SJSA1 (cell line): ENCODE measurements at regions not wholly inside any gene's neighbourhood (a gene's known extent, or its start where the extent isn't known, plus 50 kb on each side); places are given as distances from the start of the nearest gene placed in this dataset.
"Not testable (repeated sequence)": the region's sequence is repeated elsewhere in the genome, so short reads cannot be mapped to it uniquely, and the experiment has no call there.

ENCODE experiments used
- DNase-seq, 2 experiments: peaks; one replicate each; pipeline ENCODE4 v3.0.0-alpha.2; 2015 to 2020; ENCODE audit warnings: low spot score in 2 of 2, low read depth in 1 of 2
- H3K27ac ChIP-seq: fragments of 250-450 bp; sonication (Bioruptor Pico); 2 replicates; pipeline ENCODE4 v1.5.1; 2020; ENCODE audit warnings: mild to moderate bottlenecking, moderate library complexity
- H3K27me3 ChIP-seq: fragments of 250-450 bp; sonication (Bioruptor Pico); replicated peaks from 2 replicates; pipeline ENCODE4 v1.5.1; 2020; ENCODE audit warnings: mild to moderate bottlenecking, moderate library complexity
- H3K36me3 ChIP-seq: fragments of 250-450 bp; sonication (Bioruptor Pico); 2 replicates; pipeline ENCODE4 v1.5.1; 2020; ENCODE audit warnings: mild to moderate bottlenecking
- H3K4me1 ChIP-seq: fragments of 250-450 bp; sonication (Bioruptor Pico); replicated peaks from 2 replicates; pipeline ENCODE4 v1.6.1; 2021; ENCODE audit warnings: mild to moderate bottlenecking
- H3K4me3 ChIP-seq: fragments of 250-450 bp; sonication (Bioruptor Pico); 2 replicates; pipeline ENCODE4 v1.5.1; 2020; ENCODE audit warnings: mild to moderate bottlenecking
- H3K9me3 ChIP-seq: fragments of 250-450 bp; sonication (Bioruptor Pico); replicated peaks from 2 replicates; pipeline ENCODE4 v1.5.1; 2020; ENCODE audit warnings: mild to moderate bottlenecking

- not testable (repeated sequence) for H3K4me1 ChIP-seq, H3K27me3 ChIP-seq, H3K9me3 ChIP-seq, H3K4me3 ChIP-seq, H3K36me3 ChIP-seq, DNase-seq, H3K27ac ChIP-seq
Measured at GRCh38 chr4:33740871-33741270, 2503.4 kb downstream of the ARAP2 start.

DNA sequence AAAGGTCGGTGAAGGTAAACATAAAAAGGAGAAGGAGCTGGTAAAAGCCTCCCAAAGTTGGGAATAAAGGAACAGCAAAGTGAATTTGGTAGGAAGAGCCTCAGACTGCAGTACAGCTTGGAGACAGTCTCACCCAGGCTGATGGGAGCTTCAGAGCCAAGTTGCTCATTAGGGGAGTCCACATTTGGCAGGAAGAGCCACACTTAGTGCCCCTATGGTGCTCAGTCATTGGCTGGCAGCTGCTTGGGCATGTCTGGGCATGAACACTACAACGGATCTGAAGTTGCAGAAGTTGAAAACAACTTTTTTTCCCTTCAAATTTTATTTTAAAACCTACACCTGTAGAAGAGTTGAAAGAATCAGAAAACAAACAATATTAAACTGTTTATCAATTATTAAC lies 2497.3 kb downstream of the ARAP2 start:
- Histone ChIP-seq H3K27me3 (no peaks in the 10 kb centered on the region), H3K4me3 (no peak overlapping the region), H3K9me3 (no peaks in the 10 kb centered on the region), H3K27ac (no peak overlapping the region), H3K36me3 (no peaks in the 10 kb centered on the region), H3K4me1 (no peaks in the 10 kb centered on the region)
- no peak for DNase-seq

- Histone ChIP-seq H3K4me3 (no peak overlapping the region), H3K27ac (no peak overlapping the region), H3K4me1 (no peaks in the 10 kb centered on the region), H3K36me3 (no peaks in the 10 kb centered on the region), H3K27me3 (no peaks in the 10 kb centered on the region), H3K9me3 (no peaks in the 10 kb centered on the region)
- no peak for DNase-seq
Measured at GRCh38 chr4:33751050-33751449, 2493.3 kb downstream of the ARAP2 start.

DNA sequence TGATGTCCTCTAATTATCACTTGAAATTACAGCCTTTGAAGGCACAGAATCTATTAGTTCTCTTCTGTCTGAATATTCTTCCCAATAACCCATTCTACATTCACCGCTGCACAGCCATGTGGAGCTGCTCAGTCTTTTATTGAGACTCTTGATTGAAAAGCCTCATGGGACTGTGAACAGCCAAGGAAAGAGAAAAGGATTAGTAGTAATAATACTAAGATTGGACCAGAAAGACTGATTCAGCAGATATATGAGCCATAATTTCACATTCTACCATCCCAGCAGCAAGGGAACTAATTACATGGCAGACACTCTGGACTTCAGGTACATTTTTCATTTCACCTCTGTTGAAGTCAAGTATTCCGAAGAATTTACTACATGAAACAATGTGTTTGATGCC lies 2471.7 kb downstream of the ARAP2 start:
- H3K36me3 ChIP-seq = no peaks in the 10 kb centered on the region
- H3K27me3 ChIP-seq = no peaks in the 10 kb centered on the region
- DNase-seq = no peak
- no peak overlapping the region for H3K4me3 ChIP-seq
- H3K9me3 ChIP-seq = no peaks in the 10 kb centered on the region
- H3K27ac ChIP-seq = no peak overlapping the region
- H3K4me1 ChIP-seq = no peaks in the 10 kb centered on the region

GRCh38 chr4:33780952-33781791 lies 2463.1 kb downstream of the ARAP2 start:
- no peaks in the 10 kb centered on the region for H3K9me3 ChIP-seq
- no peak overlapping the region for H3K4me3 ChIP-seq
- H3K4me1 ChIP-seq = no peaks in the 10 kb centered on the region
- H3K36me3 ChIP-seq = no peaks in the 10 kb centered on the region
- DNase-seq = no peak
- H3K27me3 ChIP-seq = no peaks in the 10 kb centered on the region
- H3K27ac ChIP-seq = no peak overlapping the region

GRCh38 chr4:33785843-33786242 lies 2458.5 kb downstream of the ARAP2 start:
- no peaks in the 10 kb centered on the region for H3K4me1 ChIP-seq
- H3K4me3 ChIP-seq = no peak overlapping the region
- H3K27me3 ChIP-seq = no peaks in the 10 kb centered on the region
- DNase-seq = no peak
- H3K36me3 ChIP-seq = no peaks in the 10 kb centered on the region
- H3K9me3 ChIP-seq = no peaks in the 10 kb centered on the region
- no peak overlapping the region for H3K27ac ChIP-seq

DNA sequence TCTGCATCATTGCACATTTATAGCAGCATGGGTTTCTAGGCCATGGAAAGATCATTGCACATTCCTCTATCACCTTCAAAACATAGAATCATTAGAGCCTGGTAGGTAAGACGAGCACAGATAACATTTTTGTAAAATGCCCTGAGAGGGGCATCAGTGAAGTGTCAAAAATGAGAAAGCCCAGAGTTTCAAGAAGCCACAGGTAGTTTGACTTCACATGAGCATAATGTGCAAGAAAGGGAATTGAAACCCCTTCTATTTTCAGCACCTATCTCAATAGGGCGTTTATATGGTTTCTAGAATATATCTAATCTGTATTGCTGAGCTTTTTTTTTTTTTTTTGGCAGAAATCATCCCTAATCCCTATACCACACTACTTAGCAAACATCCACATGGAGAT lies 2441.7 kb downstream of the ARAP2 start:
- no peak overlapping the region for H3K27ac ChIP-seq
- H3K9me3 ChIP-seq = no peaks in the 10 kb centered on the region
- no peak overlapping the region for H3K4me3 ChIP-seq
- H3K4me1 ChIP-seq = no peaks in the 10 kb centered on the region
- H3K36me3 ChIP-seq = no peaks in the 10 kb centered on the region
- DNase-seq = no peak
- no peaks in the 10 kb centered on the region for H3K27me3 ChIP-seq

DNA sequence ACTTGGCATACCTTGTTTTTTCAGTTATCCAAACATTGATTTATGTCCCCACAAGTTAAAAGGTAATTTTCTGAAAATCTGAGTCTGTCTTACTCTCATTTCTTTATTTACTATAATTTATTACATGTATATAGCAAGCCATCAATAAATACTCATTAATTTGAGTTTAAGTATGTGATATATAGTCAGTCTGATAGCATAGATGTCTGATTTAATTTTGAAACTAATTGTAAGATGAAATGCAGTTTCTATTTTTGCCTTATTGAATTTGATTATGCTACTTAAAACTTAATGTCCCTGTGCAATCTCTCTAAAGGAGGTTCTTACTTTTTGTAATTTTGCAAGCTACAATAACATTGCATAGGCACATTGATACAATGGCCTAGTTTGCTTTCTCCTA lies 2418.6 kb downstream of the ARAP2 start:
- Histone ChIP-seq H3K27me3 (no peaks in the 10 kb centered on the region), H3K27ac (no peak overlapping the region), H3K9me3 (no peaks in the 10 kb centered on the region), H3K4me3 (no peak overlapping the region), H3K36me3 (no peaks in the 10 kb centered on the region), H3K4me1 (no peaks in the 10 kb centered on the region)
- no peak for DNase-seq

- DNase-seq, H3K27me3 ChIP-seq, H3K27ac ChIP-seq, H3K36me3 ChIP-seq, H3K4me3 ChIP-seq, H3K4me1 ChIP-seq, H3K9me3 ChIP-seq: not testable (repeated sequence)
Measured at GRCh38 chr4:33829356-33829755, 2415.0 kb downstream of the ARAP2 start.

- Histone ChIP-seq H3K9me3 (no peaks in the 10 kb centered on the region), H3K4me3 (no peak overlapping the region), H3K27me3 (no peaks in the 10 kb centered on the region), H3K27ac (no peak overlapping the region), H3K4me1 (no peaks in the 10 kb centered on the region), H3K36me3 (no peaks in the 10 kb centered on the region)
- DNase-seq = no peak
Measured at GRCh38 chr4:33831442-33832066, 2412.8 kb downstream of the ARAP2 start.

- not testable (repeated sequence) for H3K36me3 ChIP-seq, H3K27ac ChIP-seq, H3K27me3 ChIP-seq, H3K9me3 ChIP-seq, H3K4me1 ChIP-seq, H3K4me3 ChIP-seq
- DNase-seq = peak in 1 of 2 experiments; percentile 10
Measured at GRCh38 chr4:33835764-33836163, 2408.6 kb downstream of the ARAP2 start.

DNA sequence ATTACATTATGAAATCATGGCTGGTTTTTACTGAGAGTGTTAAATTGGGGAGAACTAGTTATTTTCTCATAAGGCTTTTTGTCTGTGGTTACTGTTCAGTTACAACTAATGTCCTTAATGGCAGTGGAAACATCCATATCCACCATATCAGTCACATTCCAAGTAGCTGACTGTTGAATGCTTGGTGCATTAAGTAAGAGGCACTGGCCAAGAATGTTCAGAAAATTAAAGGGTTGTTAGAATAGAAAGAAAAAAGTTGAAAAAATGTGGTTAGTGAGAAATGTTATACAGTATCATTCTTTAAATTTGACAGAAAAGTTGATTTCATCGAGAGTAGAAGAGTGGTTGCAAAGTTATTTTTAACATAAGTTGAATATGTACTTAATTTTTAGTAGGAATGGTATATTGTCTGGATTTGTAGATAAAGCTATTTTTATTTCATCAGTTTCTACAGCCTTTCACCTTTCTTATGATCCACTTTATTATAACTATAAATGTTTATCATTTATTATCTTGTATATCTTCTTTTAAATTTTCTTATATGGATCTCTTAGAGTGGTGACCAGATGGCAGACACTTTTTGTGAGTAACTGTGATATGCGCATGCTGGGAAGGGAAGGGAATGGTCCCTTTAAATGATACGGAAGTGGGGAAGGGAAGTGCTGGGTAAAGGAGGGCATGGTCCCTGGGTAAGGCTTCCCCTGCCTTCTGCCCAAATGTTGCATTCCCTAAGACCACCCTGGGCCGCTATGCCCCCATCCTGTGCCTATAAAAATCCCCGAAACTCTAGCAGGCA lies 2407.1 kb downstream of the ARAP2 start:
- H3K4me1 ChIP-seq = no peaks in the 10 kb centered on the region
- H3K4me3 ChIP-seq = no peak overlapping the region
- H3K27me3 ChIP-seq = no peaks in the 10 kb centered on the region
- peak overlapping the region; percentile 44 for H3K27ac ChIP-seq
- H3K9me3 ChIP-seq = no peaks in the 10 kb centered on the region
- H3K36me3 ChIP-seq = no peaks in the 10 kb centered on the region
- DNase-seq = peak in 1 of 2 experiments; percentile 10

DNA sequence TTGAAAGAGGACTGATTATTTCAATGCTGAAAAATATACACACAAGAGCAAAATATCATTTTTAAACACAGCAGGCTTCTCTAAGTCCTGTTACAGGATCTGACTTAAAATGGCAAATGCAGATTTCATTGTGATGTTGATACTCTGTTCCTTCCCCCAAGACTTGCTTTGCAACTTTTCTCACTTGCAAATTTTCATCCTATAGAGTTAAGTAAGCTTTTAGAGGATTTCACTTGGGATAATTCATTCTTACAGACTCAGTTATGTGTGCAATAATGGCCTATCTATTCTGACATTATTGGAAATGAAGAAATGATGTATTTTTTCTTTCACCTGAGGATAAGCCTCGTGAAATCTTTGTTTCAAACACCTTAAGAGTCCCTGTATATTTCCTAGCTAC lies 2403.2 kb downstream of the ARAP2 start:
- H3K27ac ChIP-seq = no peak overlapping the region
- H3K4me1 ChIP-seq = no peaks in the 10 kb centered on the region
- no peaks in the 10 kb centered on the region for H3K36me3 ChIP-seq
- DNase-seq = no peak
- no peaks in the 10 kb centered on the region for H3K9me3 ChIP-seq
- H3K27me3 ChIP-seq = no peaks in the 10 kb centered on the region
- no peak overlapping the region for H3K4me3 ChIP-seq

GRCh38 chr4:33850371-33850902 lies 2393.9 kb downstream of the ARAP2 start:
- DNase-seq = no peak
- Histone ChIP-seq H3K9me3 (no peaks in the 10 kb centered on the region), H3K27me3 (no peaks in the 10 kb centered on the region), H3K4me3 (no peak overlapping the region), H3K27ac (no peak overlapping the region), H3K4me1 (no peaks in the 10 kb centered on the region), H3K36me3 (no peaks in the 10 kb centered on the region)
